Erythroblast (primary cell): ENCODE measurements at regions not wholly inside any gene's neighbourhood (a gene's known extent, or its start where the extent isn't known, plus 50 kb on each side); places are given as distances from the start of the nearest gene placed in this dataset.
"Not testable (repeated sequence)": the region's sequence is repeated elsewhere in the genome, so short reads cannot be mapped to it uniquely, and the experiment has no call there.

ENCODE experiments used
- GATA1 ChIP-seq: IDR thresholded peaks from 2 replicates; pipeline ENCODE4 v1.6.1; 2011; ENCODE audit warnings: low read depth, mild to moderate bottlenecking, control low read depth, low read length, moderate library complexity
- POLR2A ChIP-seq: IDR thresholded peaks from 2 replicates; pipeline ENCODE4 v1.6.1; 2011; ENCODE audit warnings: mild to moderate bottlenecking, low read length

GRCh38 chr1:145504310-145504709, 78.9 kb upstream of the NBPF20 start:
- TF ChIP-seq POLR2A, GATA1: not testable (repeated sequence)
